NCI-H1092 (cell line): ENCODE measurements at regions not wholly inside any gene's neighbourhood (a gene's known extent, or its start where the extent isn't known, plus 50 kb on each side); places are given as distances from the start of the nearest gene placed in this dataset.

ENCODE experiments used
- DNase-seq: peaks from one replicate; lab custom pipeline; 2025; lab: John Stamatoyannopoulos, UW

DNA sequence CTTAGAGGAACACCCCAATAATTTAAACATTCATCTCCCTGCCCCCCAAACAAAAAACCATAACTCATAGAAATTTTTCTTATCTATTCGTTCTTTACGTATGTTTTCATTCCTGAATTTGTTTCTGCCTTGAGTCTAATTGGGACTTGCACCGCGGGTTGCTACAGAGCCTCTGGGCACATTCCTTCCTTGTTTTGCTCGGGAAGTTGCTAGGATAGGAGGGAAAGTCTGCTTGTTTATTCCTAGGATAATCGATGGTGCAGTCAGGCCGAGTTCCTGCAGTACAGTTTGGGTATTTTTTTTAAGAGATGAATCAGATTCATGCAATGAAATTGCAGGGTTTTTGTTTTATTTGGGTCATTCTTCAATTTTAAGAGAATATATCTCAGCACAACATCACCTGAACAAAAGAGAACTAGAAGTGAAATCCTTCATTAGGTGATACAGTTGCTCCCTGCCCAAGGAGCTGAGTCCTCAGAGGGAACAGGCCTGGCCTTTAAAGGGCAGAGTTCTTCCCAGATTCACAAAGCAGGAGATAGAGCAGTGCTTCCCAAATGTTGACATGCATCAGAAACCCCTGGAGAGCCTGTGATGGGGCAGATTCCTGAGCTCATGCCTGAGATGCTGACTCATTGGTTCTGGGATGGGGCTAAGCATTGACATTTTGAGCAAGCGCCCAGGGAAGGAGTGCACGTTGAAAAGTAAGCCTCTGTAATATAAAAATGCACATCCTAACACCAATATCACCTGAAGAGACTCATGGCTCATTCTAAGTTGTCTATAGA, 114.9 kb upstream of the FAM9B start:
- no peak for DNase-seq

DNA sequence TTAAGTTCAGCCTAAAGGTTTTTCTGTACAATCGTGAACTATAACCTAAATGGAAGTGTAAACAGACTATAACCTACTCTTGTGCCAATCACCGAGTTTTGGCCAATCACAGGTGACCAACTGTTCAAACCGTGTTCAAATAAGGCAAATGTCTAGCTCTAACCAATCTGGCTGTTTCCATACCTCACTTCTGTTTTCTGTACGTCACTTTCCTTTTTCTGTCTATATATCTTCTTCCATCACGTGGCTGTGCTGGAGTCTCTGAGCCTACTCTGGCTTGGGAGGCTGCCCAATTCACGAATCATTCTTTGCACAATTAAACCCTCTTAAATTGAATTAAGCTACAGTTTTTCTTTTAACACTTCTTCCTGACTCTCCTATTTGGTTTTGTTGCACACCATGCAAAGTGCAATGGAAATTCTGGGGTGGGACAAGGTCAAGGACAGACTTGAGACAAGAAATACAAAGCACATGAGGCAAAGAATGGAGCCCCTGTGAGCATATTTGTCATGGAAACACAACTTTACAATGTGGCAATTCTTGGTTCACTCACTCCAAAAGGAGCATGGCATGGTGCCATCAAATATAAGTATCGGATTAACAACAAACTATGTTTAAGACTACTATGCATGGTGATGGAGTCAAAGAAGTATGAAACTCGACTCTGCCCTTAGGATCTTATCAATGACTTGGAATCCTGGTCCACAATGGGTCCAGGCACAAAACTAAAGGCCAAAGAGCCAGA, 115.7 kb upstream of the FAM9B start:
- DNase-seq, result no peak

DNA sequence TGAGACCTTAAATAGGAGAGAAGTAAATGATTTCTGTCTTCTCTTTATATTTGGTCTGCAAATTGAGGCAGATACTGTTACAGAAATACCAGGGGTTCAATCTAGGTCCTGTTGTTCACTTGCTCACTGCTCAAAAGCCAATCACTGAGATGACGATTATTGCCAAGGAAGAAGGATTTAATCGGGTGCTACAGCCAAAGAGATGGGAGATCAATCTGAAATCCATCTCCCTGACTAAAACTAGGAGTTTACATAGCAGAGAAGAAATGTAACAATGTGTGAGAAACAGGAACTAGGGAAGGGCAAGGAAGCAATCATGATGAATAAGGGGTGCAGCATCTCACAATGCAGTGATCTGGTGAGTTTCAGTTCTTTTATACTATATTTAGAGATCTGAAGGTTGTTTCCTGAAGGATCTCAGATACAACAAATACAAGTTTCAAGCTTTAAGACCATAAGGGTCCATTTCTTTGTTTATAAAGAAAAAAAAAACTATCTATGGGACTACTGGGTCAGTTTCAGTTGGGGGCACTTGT, 117.9 kb upstream of the FAM9B start:
- DNase-seq, result no peak

DNA sequence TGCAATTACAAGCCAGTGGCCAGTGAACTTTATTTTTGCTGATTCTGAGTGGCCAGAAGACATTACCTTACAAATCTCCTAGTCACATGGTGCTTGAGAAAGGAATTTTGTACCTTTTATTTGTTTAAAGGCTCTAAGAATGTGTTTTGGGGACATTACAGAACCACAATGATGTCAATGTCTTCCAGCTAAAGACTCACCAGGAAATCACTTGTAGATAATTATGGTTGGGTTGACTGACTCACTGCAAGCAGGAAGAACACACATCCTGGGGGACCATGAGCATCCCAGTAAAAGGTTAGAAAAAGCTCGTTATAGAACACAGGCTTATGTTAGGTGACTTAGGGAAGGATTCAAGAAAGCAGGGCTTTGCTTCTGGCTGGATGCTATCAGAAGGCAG, 119.4 kb upstream of the FAM9B start:
- no peak for DNase-seq

DNA sequence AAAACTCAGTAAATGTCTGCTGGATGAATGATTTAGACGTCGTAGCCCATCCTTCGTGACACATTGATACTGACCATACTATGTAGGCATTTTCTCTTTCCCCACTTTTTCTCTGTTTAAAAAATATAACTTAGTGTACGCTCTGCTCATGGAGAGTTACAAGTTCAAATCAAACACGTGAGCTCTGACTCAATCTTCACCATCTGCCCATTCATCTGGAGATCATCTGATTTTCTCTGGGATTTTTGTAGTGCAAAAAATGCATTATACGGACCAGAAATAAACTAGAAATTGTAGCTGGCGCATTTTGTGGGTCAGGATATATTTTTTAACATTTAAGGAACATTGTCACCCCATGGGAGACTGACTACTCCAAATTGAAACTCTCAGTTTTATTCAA, 124.7 kb upstream of the FAM9B start:
- no peak for DNase-seq

DNA sequence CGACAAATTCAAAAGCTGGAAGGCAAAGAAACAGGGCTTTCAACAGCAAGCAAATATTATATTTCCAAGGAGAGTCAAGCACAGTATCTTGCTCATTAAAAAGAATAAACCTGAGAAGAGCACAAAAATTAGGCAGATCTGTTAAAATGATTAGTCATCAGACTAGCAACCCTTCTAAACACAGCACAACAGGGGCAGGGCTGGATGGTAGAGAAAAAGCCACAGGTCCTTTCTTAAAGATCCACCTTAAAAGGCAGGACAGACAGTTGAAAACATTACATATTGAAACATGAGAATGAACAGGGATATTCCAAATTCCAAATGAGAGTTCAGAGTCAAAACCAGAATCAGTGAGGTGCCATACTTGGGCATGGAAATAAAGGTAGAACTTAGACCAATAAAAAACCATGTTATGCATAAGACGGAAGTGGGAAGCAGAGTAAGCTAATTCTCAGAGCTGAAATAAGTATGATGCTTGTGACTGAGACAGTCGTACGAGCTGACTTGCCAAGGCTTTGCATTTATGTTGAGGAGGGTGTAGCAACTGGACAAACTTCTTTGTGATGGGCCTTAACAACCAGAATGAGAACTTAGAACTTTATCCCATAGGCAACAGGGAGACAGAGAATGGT, 126.9 kb upstream of the FAM9B start:
- no peak for DNase-seq

DNA sequence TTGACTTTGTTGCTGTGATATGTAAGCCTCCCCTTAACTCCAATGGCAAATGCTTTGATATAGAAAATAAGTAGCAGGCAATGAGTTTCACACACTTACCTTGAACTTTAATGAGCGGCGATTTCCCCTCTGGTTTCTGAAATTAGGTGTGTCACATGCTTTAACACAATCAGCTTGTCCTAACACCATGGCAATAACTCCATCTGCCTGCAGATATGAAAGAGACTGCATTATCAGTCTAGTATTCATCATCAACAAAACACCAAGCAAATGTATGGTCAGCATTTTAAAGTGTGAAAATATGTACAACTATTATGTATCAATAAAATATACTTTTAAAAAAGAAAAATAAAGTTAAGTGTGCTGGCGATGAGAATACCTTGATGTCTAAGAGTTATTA, 128.8 kb upstream of the FAM9B start:
- DNase-seq, result no peak

DNA sequence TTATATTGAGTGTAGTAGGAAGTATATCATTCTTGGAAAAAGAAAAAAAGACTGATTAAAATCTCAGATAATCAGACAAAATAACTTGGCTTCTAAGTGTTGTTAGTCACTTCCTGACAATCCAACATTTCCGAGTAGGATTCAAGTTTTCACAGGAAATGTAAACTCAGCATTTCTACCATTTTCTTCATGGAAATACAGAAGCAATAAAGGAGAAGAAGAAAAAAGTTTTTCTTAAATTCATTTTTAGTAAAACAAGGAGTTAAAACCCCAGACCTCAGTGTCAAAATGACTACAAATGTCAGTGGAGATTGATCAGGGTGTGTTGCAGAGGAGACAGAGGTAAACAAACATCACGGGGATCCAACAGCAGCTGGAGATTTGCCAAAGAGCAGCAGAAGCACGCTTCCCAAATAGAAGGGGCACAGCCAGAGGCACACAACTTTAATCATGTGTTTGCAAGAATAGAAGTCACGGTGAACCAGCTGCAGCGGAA, 129.3 kb upstream of the FAM9B start:
- DNase-seq, result peak; percentile 7

DNA sequence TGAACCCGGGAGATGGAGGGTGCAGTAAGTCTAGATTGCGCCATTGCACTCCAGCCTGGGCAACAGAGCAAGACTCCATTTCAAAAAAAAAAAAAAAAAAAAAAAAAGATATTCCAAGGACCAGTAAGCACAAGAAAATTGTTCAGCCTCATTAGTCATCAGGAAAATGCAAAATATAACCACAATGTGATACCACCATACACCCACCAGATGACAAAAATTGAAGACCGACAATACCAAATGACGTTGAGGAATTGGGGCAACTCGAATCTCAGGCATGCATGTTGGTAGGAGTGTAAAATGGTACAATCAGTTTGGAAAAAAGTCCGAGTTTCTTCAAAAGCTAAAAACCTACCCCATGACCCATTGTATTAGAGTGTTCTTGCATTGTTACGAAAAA, 130.2 kb upstream of the FAM9B start:
- DNase-seq, result no peak

DNA sequence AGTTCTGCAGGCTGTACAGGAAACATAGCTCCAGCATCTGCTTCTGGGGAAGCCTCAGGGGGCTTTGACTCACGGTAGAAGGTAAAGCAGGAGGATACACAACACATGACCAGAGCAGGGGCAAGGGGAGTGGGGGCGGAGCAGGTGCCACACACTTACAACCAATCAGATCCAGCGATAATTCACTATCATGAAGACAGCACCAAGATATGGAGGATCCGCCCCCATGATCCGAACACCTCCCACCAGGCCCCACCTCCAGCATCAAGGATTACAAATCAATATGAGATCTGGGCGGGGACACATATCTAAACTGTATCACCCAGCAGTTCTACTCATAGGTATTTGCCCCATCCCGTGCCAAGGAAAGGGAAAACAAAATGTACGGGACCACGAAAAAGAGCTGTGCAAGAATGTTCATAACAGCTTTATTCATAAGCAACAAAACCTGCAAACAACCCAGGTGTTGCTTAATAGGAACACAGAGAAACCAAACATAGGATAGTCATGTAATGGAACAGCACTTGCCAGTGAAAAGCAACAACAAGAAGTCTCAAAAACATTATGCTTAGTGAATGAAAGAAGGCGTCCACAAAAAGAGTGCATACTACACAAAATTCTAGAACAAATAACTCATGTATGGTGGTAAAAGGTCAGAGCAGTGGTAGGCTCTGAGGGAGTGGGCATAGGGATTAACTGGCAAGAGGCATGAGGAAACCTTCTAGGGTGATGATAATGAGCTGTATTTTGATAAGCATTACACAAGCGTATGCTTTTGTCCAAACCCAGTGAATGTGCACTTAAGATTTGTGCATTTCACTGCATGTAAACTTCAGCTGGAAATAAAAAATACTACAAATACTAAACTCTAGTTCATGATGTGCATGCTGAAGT, 130.9 kb upstream of the FAM9B start:
- DNase-seq, result no peak

DNA sequence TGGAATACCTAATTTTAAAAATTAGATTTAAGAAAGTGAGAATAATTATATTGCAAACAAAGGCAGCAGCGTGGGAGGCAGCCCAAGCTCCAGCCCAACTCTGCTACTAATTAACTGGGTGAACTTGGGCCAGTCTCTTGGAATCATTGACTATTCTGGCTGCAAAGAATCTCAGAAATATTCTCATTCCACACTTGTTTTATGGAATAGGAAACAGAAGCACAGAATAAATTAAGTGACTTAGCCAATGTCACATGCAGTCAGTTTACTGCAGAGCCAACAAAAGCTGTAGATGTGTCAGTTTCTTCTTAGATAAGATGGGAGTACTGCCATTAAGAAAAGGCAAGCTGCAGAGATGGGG, 132.6 kb upstream of the FAM9B start:
- DNase-seq, result no peak

DNA sequence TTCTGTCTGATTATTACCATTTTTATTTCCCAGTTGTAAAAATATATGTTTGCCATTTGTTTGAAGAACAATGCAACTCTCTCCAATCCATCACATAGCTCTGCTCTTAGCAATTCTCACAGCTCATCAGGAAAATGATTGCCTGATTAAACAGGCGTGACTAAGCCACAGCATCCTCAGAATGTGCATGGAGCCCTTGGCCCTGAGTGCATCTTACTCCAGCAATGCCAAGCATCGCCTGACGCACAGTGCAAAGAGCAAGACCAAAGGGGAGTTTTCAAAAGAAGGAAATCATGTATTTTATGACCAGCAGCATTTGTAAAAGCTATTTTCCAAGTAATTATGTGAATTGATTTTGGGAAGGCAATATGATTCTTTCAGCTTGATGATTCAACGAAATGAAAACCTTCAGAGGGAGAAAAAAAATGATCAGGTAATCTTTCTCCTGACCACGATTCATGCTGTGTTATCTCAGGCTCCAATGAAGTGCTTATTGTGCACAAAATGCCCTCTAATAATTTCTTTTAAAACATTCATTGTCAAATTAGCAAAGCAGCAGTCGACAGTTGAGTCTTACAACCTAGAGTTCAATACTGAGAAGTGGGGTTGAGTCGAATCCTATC, 138.0 kb upstream of the FAM9B start:
- no peak for DNase-seq

DNA sequence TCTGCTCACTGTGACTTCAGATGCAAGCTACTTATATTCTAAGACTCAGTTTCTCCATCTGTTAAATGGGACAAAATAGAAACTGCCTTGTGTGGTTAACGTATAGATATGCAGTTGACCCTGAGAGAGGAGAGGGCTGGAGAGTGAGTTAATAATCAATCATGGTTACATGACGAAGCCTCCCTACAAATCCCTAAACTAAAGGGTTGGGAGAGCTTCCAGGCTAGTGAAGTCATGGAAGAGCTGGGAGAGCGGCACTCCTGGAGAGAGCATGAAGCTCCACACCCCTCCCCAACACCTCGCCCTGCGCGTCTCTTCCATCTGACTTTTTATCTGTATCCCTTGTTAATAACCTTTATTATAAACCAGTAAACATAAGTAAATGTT, 138.5 kb upstream of the FAM9B start:
- DNase-seq, result no peak

DNA sequence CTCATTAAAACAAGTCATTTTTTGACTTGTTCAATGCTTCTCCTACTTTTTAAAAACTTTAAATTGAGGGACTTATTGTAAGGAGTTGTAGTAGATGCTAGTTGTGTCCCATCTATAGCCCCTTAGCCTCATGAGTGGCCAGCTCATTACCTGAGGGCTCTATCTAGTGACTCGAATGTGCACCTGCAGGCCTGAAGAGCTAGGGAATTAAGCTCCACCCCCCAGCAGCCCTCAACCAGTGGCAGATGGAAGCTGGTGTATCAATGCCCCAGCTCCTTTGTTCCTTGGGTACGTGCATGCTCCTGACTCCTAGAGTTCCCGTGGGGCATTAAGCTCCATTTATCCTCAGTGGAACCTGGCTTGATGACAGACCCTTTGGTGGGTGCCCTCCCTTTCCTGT, 146.7 kb upstream of the FAM9B start:
- no peak for DNase-seq

DNA sequence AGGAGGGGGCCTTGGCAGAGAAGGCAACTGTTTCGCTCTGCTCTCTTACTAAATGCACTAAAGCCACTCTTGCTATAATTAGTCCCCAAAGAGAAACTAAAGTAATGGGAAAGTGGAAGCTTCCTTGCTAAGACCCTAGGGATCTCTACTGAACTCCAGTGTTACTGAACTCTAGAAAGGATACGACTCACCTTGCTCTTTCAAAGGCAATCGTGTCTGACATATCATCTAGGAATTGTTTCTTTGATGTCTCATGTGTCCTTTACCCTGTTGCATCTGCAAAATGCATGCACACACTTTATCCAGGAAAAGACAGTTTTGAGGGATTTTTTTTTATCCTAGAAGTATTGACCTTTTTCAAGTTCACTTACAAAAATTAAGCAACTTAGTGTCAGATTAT, 148.1 kb upstream of the FAM9B start:
- no peak for DNase-seq

DNA sequence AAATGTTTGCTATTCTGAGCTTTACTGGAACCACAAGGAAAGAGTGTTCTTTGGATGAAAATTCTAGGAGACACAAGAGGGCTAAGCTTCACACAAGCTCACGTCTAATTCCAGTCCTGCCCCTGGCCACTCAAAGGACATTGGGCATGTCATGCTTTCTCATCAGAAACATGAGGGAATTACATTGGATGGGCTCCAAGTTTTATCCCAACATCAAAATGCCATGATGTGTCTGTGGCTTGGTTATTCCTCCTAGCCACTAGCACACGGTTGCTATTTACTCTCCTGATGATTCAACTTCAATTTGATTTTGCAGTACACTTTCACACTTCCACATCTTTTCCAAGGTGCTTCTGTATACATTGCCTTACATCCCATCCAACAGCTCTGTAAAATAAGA, 149.6 kb upstream of the FAM9B start:
- DNase-seq, result no peak

DNA sequence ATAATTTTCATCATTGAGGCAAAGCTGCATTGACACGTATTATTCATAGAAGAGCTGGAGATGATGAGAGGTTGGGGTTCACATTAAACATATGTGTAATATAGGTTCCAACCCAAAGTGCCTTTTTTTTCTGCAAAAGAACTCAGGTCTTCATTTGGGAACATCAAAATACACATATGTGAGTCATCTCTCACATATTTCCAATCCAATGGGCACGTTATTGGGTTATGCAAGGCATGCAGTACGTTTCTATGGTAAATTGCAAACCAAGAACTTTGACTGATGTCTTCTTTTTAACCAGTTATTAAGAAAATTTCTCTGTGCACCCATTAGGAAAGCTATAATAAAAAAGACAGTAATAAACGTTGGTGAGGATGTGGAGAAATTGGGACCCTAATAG, 150.3 kb upstream of the FAM9B start:
- no peak for DNase-seq

DNA sequence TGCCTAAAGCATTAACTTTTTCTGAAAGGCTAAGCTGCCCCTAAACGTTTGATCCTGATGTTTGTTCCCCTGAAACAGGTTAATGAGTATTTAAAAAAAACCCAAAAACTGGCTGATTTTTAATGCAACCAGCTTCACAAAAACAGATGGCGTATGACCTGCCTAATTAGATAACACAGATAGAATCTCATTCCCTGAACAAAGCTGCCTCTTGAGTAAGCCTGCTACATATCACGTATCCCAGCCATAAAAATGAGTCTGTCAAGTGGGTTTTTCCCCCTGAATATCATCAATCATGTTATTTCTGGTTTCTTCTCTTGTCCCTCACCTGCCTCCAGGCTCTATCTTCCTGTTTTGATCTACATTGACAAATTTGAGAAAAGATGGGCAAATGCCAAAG, 154.2 kb upstream of the FAM9B start:
- DNase-seq, result peak; percentile 30

DNA sequence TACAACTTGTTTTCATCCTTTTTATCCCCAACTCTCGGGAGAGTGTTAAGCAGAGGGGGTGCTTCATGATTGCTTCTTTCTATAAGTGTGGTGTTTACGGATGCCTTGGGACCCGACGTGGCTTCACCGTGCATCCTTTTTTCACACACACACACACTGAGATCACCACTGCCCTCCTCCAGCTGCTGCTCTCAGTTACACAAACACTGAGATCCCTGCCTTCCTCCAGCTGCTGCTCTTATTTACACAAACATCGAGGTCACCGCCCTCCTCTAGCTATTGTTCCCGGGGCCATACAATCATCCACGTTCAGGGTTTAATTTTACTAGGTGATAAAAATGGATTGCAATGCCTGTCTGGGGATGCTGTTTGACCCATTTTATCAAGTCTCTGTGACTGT, 155.4 kb upstream of the FAM9B start:
- DNase-seq, result no peak

DNA sequence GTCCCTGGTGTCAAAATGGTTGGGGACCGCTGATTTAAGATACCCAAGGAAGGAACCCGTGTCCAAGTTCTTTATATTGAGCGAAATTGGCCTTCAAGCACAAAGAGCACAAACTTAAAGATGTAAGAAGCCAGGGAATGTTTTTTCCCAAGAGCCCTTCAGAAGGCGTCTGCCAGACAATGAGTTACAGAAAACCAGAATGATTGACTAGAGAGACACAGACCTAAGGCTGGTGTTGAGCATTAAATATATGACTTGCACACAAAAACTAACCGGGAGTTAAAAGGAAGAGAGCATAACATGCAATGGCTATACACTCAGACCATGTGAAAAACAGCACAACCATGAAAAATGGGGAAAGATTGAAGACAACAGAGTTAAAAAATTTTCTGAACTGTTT, 157.5 kb upstream of the FAM9B start:
- DNase-seq, result no peak

DNA sequence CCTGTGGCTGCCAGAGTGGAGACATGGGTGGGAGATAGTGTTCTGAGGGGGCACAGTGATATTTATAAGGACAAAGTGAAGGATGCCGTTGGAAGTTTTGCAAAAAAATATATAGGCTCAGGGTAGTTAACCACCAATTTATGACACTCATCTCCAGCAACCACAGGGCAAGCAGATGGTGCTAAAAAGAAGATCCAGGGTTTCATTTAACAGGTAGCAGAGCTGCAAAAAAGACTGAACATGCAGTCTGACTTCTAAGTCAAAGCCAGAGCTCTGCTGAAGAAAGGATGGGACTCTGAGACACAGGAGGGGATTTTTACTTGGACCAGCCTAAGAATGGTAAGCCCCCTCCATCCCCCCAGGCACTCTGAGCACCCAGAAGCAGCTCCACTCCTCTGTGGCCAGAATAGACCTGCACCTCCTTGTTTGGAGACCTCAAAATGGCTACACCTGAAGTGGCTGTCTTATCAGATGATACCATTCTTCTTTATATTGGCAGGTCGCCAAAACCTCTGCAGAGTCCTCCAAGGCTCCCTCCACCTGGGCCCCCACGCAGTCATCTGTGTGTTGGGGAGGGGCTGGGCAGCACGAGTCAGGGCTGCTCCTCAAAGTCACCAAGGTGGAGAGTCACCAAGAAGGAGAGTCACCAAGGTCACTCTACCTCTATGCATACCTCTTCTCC, 161.4 kb upstream of the FAM9B start:
- DNase-seq, result no peak
